Caco-2 (cell line): ENCODE measurements at regions not wholly inside any gene's neighbourhood (a gene's known extent, or its start where the extent isn't known, plus 50 kb on each side); places are given as distances from the start of the nearest gene placed in this dataset.

Experiments
- BruUV-seq: library from RNA; stranded (reverse); fragments of 400-500 nt; replicated peaks from 2 replicates; lab custom pipeline; 2021; lab: Mats Ljungman, UMichigan
- CTCF ChIA-PET: fragments of 300-600 bp; sonication (Branson Sonifier 250); formaldehyde crosslinking; loops from one replicate; lab custom pipeline; 2022; ENCODE audit warnings: antibody characterized with exemption; lab: Charles Lee
- POLR2A ChIA-PET: fragments of 300-600 bp; sonication (Branson Sonifier 250); formaldehyde crosslinking; loops from one replicate; lab custom pipeline; 2022; ENCODE audit warnings: antibody characterized with exemption; lab: Charles Lee
- DNase-seq, 2 experiments: peaks; one replicate each; pipeline versions ENCODE4 v3.0.0 to v3.0.0-alpha.2; 2020 to 2022
- H3K27me3 ChIP-seq: replicated peaks from 2 replicates; pipeline ENCODE4 v1.6.0; 2011; ENCODE audit warnings: low read length; ENCODE audit not compliant: control insufficient read depth, insufficient read depth
- H3K36me3 ChIP-seq: 2 replicates; pipeline ENCODE4 v1.5.1; 2011; ENCODE audit warnings: low read length; ENCODE audit not compliant: control insufficient read depth, insufficient read depth
- H3K4me1 ChIP-seq: fragments of 250-450 bp; sonication (Bioruptor Pico); 2 replicates; pipeline ENCODE4 v1.5.1; 2020; ENCODE audit warnings: mild to moderate bottlenecking
- H3K4me3 ChIP-seq: 2 replicates; pipeline ENCODE4 v1.5.1; 2011; ENCODE audit warnings: low read depth, mild to moderate bottlenecking, control low read depth, low read length
- H3K9me3 ChIP-seq: fragments of 250-450 bp; sonication (Bioruptor Pico); 2 replicates; pipeline ENCODE4 v1.5.1; 2020; ENCODE audit warnings: mild to moderate bottlenecking, moderate library complexity
- H3K27ac Mint-ChIP-seq: one replicate; pipeline ENCODE4 v1.8.0; 2022; ENCODE audit warnings: mixed read lengths; ENCODE audit not compliant: unreplicated experiment
- H3K27me3 Mint-ChIP-seq: one replicate; pipeline ENCODE4 v1.8.0; 2022; ENCODE audit warnings: mixed read lengths; ENCODE audit not compliant: insufficient read depth, unreplicated experiment
- H3K36me3 Mint-ChIP-seq: one replicate; pipeline ENCODE4 v1.8.0; 2022; ENCODE audit warnings: mild to moderate bottlenecking, mixed read lengths; ENCODE audit not compliant: insufficient read depth, unreplicated experiment
- H3K4me1 Mint-ChIP-seq: one replicate; pipeline ENCODE4 v1.8.0; 2022; ENCODE audit warnings: low read depth, mixed read lengths; ENCODE audit not compliant: unreplicated experiment
- H3K4me3 Mint-ChIP-seq: one replicate; pipeline ENCODE4 v1.8.0; 2022; ENCODE audit warnings: mild to moderate bottlenecking, moderate library complexity, mixed read lengths; ENCODE audit not compliant: unreplicated experiment
- H3K9me3 Mint-ChIP-seq: one replicate; pipeline ENCODE4 v1.8.0; 2022; ENCODE audit warnings: mixed read lengths; ENCODE audit not compliant: unreplicated experiment
- intact Hi-C: fragments of 100-400 bp; cut with micrococcal nuclease; formaldehyde crosslinking; loops from one replicate; pipeline ENCODE4 v1.10.0; 2022; ENCODE audit not compliant: unreplicated experiment
- TF ChIP-seq, protein P1 (sequence below), 2 experiments: fragments of 200-600 bp in 1 of 2; IDR thresholded peaks; 1 replicate in 1 of 2; 2 replicates in 1 of 2; pipeline versions ENCODE4 v1.5.1 to v1.8.0; 2011 to 2022; ENCODE audit warnings: antibody characterized with exemption in 1 of 2, control low read depth in 1 of 2, inconsistent platforms in 1 of 2, low read depth in 1 of 2, low read length in 1 of 2, mild to moderate bottlenecking in 1 of 2, moderate library complexity in 1 of 2; ENCODE audit not compliant: insufficient read depth in 1 of 2, severe bottlenecking in 1 of 2, unreplicated experiment in 1 of 2

DNA sequence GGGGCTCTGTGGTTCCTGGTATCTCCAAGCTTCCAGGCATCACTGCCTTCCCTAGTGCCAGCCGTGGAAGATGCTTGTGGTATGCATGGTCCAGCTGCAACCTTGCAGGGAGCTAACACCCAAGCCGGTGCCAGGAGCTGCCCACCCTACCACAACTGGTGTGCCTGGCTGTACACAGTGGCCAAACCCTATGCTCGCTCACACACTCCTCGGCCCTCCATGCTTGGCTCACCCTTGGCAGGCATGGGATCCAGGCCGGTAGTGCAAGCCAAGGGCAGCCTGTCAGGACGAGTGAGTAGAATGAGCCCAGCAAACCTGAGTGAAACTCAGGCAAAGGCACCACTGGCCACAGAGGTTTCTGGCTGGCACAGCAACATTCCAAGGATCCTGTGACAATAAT is 1676.0 kb downstream of the SLITRK1 start:
- ChIA-PET CTCF (no interaction called here), POLR2A (no interaction called here)
- Mint-ChIP-seq H3K9me3 (no peaks in the 10 kb centered on the region), H3K27ac (no peak overlapping the region), H3K4me1 (no peaks in the 10 kb centered on the region), H3K36me3 (no peaks in the 10 kb centered on the region), H3K4me3 (no peak overlapping the region), H3K27me3 (no peaks in the 10 kb centered on the region)
- DNase-seq: no peak
- Histone ChIP-seq H3K27me3 (no peaks in the 10 kb centered on the region), H3K4me3 (no peak overlapping the region), H3K4me1 (no peaks in the 10 kb centered on the region), H3K9me3 (no peaks in the 10 kb centered on the region; the same call in 1 of the 2 replicates), H3K36me3 (no peaks in the 10 kb centered on the region)
- TF ChIP-seq, protein P1, sequence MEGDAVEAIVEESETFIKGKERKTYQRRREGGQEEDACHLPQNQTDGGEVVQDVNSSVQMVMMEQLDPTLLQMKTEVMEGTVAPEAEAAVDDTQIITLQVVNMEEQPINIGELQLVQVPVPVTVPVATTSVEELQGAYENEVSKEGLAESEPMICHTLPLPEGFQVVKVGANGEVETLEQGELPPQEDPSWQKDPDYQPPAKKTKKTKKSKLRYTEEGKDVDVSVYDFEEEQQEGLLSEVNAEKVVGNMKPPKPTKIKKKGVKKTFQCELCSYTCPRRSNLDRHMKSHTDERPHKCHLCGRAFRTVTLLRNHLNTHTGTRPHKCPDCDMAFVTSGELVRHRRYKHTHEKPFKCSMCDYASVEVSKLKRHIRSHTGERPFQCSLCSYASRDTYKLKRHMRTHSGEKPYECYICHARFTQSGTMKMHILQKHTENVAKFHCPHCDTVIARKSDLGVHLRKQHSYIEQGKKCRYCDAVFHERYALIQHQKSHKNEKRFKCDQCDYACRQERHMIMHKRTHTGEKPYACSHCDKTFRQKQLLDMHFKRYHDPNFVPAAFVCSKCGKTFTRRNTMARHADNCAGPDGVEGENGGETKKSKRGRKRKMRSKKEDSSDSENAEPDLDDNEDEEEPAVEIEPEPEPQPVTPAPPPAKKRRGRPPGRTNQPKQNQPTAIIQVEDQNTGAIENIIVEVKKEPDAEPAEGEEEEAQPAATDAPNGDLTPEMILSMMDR (IDR thresholded peaks at IDR 0.05; ENCODE audit: insufficient read depth in 1 of 2, low read depth in 1 of 2, low read length in 1 of 2, severe bottlenecking in 1 of 2, unreplicated experiment in 1 of 2): no peak
- no TSS peak for BruUV-seq
- intact Hi-C loops: no loop called here

DNA sequence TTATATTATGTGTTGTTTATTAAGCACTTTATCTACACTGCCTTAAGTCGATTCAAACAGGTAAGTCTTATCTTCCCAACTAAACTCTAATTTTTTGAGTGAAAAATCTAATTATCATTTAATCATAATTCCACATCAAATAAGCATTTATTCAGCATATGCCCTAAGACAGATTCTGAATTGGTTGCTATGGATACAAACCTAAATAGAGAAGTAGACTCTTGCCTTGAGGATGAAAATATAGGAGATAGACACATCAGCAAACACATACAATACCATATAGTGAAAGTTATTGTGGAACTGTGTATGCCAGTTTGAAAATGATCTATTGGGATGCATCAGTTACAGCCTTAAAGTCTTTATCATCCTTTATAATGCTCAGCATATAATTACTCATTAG is 1679.9 kb downstream of the SLITRK1 start:
- H3K4me3 ChIP-seq: no peak overlapping the region
- no peak for DNase-seq
- CTCF ChIA-PET: no interaction called here
- H3K27ac Mint-ChIP-seq: no peak overlapping the region
- H3K9me3 ChIP-seq: no peaks in the 10 kb centered on the region; the same call in 1 of the 2 replicates
- H3K9me3 Mint-ChIP-seq: no peaks in the 10 kb centered on the region
- TF ChIP-seq, protein P1 (IDR thresholded peaks at IDR 0.05; ENCODE audit: insufficient read depth in 1 of 2, low read depth in 1 of 2, low read length in 1 of 2, severe bottlenecking in 1 of 2, unreplicated experiment in 1 of 2): no peak
- H3K27me3 Mint-ChIP-seq: no peaks in the 10 kb centered on the region
- POLR2A ChIA-PET: no interaction called here
- no peaks in the 10 kb centered on the region for H3K36me3 ChIP-seq
- intact Hi-C loops: no loop called here
- no peaks in the 10 kb centered on the region for H3K4me1 Mint-ChIP-seq
- no peaks in the 10 kb centered on the region for H3K27me3 ChIP-seq
- BruUV-seq: no TSS peak
- no peak overlapping the region for H3K4me3 Mint-ChIP-seq
- H3K36me3 Mint-ChIP-seq: no peaks in the 10 kb centered on the region
- H3K4me1 ChIP-seq: no peaks in the 10 kb centered on the region

- Mint-ChIP-seq H3K4me1 (no peaks in the 10 kb centered on the region), H3K9me3 (no peaks in the 10 kb centered on the region), H3K27ac (no peak overlapping the region), H3K36me3 (no peaks in the 10 kb centered on the region), H3K27me3 (no peaks in the 10 kb centered on the region), H3K4me3 (no peak overlapping the region)
- Histone ChIP-seq H3K9me3 (no peaks in the 10 kb centered on the region), H3K36me3 (no peaks in the 10 kb centered on the region), H3K4me3 (no peak overlapping the region), H3K4me1 (no peaks in the 10 kb centered on the region), H3K27me3 (no peaks in the 10 kb centered on the region)
- intact Hi-C loops: no loop called here
- no TSS peak for BruUV-seq
- TF ChIP-seq, protein P1 (IDR thresholded peaks at IDR 0.05; ENCODE audit: insufficient read depth in 1 of 2, low read depth in 1 of 2, low read length in 1 of 2, severe bottlenecking in 1 of 2, unreplicated experiment in 1 of 2): no peak
- DNase-seq: no peak
- ChIA-PET CTCF (no interaction called here), POLR2A (no interaction called here)
Observed at GRCh38 chr13:82196087-82196486, 1686.2 kb downstream of the SLITRK1 start.
